GM21528 (cell line): ENCODE measurements at regions not wholly inside any gene's neighbourhood (a gene's known extent, or its start where the extent isn't known, plus 50 kb on each side); places are given as distances from the start of the nearest gene placed in this dataset.
"Not testable (repeated sequence)": the region's sequence is repeated elsewhere in the genome, so short reads cannot be mapped to it uniquely, and the experiment has no call there.

Experiments
- ATAC-seq: cut with Tn5 transposase; IDR thresholded peaks from one replicate; pipeline ENCODE4 v1.9.1; 2021; ENCODE audit warnings: mild to moderate bottlenecking, moderate library complexity; ENCODE audit not compliant: unreplicated experiment, low FRiP score

DNA sequence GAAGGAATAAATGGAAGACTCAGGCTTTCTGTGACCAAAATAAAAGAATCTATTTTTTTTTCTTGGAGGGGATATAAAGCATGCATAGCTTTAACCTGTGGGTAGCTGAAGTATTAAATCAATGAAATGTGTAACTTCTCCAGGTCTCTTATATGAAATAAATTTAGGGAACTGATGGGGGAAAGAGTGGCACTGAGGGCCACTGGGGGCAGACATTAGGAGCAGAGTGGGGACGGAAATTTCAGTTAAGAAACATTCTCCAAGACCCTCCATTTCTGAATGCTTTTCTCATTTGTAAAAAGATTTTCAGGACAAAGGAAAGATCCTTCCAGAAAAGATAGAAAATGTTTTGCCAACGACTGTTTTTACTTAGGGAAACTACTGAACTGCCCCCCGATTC lies 131.0 kb downstream of the GPX5 start:
- ATAC-seq, result no peak

DNA sequence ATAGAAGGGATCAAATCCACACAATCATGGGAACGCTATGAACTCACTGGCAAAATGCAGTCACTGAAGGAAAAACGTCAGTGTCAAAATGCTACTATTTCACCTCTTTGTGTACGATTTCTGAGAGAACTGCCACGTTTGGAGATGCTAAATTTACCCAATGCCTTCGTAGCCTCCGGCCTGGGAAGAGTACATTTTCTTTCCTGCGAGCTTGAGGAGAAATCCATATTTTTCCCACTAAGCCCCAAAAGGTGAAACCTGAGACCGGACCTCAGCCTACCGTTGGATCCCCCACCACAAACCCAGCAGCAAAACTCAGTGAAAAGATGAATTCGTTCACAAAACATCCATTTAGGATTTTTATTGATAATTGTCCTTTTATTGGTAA lies 131.7 kb downstream of the GPX5 start:
- ATAC-seq, result no peak

DNA sequence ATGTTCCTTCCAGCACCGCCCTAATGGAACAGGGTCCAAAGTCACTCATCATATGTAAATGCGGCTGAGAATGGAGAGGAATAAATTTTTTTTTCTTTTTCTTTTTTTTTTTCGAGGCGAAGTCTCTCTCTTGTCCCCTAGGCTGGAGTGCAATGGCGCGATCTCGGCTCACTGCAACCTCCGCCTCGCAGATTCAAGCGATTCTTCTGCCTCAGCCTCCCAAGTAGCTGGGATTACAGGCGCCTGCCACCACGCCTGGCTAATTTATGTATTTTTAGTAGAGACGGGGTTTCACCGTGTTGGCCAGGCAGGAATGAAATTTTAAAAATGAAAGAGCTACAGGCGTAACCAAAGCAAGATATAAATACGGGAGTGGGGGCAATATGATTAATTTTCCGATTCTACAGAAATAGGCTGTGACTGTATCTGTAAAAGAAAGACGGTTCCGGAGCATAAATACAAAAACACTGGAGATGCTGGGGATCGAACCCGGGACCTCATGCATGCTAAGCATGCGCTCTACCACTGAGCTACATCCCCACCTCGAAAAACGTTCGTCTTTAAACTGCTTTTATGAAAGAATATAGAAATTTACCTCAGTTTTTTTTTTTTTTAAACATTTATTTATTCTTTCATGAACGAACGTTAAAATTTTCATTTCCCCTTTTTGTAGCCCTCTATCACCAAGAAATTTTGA lies 132.2 kb downstream of the GPX5 start:
- no peak for ATAC-seq

DNA sequence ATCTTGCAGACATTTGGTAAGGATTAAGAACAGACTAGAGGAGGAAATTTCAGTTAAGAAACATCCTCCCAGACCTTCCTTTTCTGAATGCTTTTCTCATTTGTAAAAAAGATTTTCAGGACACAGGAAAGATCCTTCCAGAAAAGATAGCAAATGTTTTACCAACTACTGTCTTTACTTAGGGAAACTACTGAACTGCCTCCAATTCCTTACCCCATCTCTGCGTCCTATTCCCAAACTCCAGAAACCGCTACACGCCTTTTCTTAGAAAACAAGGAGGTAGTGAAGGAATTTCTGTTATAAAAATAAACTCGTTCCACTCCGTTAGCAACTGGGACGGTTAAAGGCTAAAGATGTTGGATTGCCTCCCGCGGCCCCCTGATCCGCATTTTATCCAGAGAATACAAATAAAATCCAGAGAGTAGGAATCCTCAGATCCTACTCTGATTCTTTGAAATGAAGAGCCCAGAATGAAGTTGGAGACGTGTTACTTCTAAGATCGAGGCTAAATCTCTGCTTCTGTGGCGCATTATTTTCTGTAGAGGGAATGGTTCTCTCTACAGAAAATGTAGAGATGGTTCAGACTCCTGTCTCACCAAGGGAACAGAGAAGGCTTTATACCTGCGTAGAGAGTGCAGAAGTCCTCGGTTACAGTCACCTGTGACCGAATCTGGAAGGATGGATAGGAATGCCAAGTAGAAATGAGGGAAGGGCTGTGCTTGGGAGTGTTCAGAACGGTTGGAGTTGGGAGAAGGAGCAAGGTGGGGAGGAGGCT lies 133.0 kb downstream of the GPX5 start:
- ATAC-seq, result no peak

DNA sequence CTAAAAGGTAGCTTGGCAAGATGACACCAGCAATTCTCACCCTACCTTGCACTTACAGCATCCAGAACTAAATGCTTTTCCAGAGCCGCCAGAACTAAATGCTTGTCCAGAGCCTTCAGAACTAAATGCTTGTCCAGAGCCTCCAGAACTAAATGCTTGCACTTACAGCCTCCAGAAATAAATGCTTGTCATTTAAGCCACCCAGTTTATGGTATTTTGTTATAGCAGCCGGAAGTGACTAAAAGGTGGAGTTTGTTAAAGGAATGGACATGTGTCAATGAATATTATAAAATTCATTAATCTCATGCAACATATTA lies 133.5 kb downstream of the GPX5 start:
- no peak for ATAC-seq

DNA sequence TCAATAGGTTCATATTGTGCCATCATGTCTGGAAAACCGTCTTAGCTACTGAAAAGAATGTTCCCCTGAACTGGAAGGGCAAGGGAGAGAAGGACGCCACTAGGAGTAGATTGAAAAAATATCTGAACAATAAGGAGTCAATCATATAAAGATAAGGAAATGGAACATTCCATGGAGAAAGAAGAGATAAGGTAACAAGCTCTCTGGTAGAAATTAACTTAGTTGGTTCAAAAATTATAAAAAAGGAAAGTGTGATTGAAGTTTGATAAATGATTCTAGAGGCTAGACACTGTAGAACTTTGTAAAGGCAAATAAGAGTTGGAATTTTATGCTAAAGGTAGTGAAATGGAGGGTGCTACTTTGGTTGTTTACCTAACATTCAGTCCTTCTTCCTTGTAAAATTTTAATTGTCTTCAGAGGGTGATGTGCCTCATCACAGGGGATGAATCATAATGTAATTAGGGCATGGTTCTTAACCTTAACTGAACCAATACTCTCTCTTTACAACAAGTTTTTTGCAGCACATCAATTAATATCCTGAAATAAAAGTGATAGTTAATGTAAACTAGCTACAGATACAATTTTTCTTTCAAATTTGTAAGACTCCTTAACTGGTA lies 135.5 kb downstream of the GPX5 start:
- ATAC-seq, result no peak

DNA sequence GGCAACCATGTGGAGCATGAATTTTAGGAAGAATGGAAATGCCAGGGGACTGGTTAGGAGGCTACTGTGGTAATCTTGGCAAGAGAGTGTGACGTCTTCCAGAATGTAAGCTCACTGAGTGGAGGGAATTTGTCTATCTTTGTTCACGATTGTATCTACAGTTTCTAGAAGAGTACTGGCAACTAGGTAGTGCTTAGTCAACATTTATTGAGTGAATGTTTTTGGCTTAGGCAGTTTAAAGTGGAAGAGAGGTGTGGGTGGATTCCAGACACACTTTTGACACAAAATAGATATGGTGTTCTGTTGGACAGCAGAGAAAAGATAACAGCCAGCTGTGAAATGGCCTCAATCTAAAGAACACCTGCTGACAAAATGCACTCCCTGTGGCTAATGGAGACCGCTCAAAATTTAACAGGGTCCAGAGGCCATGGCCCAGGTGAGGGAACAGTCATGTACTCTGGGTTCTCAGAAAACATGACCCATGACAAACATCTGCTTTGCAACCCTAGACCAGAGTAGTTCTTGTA lies 139.3 kb downstream of the GPX5 start:
- ATAC-seq, result no peak

DNA sequence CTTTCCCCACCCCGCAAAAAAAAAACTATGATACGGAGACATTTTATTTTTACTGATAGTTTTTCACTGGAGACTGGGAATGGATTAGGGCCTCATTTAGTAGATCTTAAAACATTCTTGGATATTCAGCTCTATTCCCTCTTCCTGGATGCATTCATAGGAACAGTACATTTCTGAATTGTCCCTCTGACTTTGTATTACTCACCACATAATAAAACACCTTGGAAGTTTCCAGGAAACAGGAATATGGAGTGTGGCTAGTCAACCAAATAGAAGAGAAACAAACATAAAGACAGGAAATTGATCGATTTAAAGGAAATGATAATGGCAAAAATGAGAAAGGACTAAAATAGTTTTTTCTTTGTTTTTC lies 147.7 kb downstream of the GPX5 start:
- ATAC-seq, result no peak

DNA sequence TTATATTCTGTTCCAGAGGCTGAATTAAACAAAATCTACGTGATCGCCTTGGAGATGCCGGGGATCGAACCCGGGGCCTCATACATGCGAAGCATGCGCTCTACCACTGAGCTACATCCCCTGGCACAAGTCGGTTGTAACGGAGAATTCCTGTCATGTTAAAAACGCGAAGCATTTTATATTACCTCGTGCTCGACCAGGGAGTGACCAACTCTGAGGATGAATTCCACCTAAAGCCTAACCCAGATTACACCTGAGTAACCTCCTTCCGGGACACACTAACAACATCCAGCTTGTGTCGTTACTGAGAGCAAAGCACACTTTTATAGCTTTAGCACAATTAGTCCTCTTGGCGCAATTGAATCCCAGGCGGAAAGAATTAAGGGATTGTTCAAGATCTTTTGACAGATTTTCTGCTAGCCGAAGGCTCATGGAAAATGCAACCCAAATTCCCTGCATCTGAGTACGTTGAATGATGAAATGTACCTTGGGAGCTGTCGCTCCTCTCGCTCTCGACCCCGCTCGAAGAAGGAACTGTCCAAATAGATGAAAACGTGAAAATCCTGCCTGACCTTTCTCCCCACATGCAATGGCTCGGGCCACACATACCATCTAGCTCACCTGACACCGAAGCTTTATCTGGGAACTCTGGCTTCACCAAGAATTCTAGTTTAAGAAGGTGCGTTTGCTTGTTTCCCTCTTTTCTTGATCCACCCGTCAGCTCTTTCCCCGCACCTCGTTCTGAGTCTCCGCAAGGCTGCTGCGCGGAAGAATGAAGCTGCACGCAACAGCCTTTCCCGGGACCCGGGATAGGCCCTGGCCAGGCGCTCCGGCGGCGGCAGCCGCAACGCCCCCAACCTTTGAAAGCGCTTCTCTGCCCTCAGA lies 148.3 kb downstream of the GPX5 start:
- ATAC-seq, result no peak

DNA sequence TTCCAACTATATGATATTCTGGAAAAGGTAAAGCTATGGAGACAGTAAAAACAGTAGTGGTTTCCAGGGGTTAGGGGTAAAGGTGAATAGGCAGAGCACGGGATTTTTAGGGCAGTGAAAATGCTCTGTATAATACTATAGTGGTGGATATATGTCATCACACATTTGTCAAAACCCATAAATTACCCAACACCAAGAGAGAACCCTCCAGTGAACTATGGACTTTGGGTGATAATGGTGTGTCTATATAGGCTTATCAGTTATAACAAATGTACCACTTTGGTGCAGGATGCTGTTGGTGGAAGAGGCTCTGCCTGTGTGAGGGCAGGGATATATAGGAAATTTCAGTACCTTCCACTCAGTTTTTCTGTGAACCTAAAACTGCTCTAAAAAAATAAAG lies 149.9 kb downstream of the GPX5 start:
- no peak for ATAC-seq

DNA sequence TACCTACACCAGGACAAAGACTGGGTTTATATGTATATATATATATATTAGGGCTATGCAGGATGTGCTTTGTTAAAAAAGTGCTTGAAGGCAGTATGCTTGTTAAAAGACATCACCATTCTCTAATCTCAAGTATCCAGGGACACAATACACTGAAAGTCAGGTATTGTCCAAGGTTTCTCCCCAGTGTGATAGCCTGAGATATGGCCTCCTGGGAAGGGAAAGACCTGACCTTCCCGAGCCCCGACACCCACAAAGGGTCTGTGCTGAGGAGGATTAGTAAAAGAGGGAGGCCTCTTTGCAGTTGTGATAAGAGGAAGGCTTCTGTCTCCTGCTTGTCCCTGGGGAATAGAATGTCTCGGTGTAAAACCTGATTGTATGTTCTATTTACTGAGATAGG lies 156.9 kb downstream of the GPX5 start:
- ATAC-seq, result no peak

DNA sequence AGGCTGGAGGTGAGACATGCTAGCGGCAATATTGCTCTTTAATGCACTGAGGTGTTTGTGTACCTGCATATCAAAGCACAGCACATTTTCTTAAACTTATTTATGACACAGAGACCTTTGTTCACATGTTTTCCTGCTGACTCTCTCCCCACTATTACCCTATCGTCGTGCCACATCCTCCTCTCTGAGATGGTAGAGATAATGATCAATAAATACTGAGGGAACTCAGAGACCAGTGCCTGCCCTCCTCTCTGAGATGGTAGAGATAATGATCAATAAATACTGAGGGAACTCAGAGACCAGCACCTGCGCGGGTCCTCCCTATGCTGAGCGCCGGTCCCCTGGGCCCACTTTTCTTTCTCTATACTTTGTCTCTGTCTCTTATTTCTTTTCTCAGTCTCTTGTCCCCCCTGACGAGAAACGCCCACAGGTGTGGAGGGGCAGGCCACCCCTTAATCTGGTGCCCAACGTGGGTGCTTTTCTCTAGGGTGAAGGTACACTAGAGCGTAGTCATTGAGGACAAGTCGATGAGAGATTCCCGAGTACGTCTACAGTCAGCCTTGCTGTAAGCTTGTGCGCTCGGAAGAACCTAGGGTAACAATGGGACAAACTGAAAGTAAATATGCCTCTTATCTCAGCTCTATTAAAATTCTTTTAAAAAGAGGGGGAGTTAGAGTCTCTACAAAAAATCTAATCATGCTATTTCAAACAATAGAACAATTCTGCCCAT lies 157.4 kb downstream of the GPX5 start:
- not testable (repeated sequence) for ATAC-seq

DNA sequence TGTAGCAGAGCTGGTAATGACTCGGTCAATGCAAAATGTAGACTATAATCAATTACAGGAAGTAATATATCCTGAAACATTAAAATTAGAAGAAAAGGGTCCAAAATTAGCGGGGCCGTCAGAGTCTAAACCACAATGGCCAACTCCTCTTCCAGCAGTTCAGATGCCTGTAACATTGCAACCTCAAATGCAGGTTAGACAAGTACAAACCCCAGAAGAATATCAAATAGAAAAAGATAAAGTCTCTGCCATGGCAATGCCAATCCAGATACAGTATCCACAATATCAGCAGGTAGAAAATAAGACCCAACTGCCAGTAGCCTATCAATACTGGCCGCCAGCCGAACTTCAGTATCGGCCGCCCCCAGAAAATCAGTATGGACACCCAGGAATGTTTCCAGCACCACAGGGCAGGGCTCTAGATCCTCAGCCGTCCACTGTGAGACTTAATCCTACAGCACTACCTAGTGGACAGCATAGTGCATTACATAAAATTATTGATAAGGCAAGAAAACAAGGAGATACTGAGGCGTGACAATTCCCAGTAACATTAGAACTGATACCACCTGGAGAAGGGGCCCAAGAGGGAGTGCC lies 158.4 kb downstream of the GPX5 start:
- no peak for ATAC-seq

DNA sequence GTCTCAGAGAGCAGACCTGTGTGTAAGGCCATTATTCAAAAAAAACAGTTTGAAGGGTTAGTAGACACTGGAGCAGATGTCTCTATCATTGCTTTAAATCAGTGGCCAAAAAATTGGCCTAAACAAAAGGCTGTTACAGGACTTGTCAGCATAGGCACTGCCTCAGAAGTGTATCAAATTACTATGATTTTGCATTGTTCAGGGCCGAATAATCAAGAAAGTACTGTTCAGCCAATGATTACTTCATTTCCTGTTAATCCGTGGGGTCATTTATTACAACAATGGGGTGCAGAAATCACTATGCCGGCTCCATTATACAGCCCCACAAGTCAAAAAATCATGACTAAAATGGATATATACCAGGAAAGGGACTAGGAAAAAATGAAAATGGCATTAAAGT lies 160.3 kb downstream of the GPX5 start:
- not testable (repeated sequence) for ATAC-seq

DNA sequence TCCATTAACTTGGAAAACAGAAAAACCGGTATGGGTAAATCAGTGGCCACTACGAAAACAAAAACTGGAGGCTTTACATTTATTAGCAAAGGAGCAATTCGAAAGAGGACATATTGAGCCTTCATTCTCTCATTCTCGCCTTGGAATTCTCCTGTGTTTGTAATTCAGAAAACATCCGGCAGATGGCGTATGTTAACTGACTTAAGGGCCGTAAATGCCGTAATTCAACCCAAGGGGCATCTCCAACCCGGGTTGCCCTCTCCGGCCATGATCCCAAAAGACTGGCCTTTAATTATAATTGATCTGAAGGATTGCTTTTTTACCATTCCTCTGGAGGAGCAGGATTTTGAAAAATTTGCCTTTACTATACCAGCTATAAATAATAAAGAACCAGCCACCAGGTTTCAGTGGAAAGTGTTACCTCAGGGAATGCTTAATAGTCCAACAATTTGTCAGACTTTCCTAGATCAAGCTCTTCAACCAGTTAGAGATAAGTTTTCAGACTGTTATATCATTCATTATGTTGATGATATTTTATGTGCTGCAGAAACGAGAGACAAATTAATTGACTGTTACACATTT lies 160.9 kb downstream of the GPX5 start:
- not testable (repeated sequence) for ATAC-seq

DNA sequence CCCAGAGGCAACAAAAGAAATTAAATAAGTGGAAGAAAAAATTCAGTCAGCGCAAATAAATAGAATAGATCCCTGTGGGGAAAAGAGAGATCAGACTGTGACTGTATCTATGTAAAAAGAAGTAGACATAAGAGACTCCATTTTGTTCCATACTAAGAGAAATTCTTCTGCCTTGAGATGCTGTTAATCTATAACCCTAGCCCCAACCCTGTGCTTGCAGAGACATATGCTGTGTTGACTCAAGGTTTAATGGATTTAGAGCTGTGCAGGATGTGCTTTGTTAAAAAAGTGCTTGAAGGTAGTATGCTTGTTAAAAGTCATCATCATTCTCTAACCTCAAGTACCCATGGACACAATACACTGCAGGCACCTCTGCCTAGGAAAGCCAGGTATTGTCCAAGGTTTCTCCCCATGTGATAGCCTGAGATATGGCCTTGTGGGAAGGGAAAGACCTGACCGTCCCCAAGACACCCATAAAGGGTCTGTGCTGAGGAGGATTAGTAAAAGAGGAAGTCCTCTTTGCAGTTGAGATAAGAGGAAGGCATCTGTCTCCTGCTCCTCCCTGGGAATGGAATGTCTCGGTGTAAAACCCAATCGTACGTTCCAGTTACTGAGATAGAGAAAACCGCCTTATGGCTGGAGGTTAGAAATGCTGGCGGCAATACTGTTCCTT lies 161.8 kb downstream of the GPX5 start:
- not testable (repeated sequence) for ATAC-seq

DNA sequence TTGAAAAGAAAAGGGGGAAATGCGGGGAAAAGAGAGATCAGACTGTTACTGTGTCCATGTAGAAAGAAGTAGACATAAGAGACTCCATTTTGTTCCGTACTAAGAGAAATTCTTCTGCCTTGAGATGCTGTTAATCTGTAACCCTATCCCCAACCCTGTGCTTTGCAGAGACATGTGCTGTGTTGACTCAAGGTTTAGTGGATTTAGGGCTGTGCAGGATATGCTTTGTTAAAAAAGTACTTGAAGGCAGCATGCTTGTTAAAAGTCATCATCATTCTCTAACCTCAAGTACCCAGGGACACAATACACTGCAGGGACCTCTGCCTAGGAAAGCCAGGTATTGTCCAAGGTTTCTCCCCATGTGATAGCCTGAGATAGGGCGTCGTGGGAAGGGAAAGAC lies 166.3 kb downstream of the GPX5 start:
- not testable (repeated sequence) for ATAC-seq

DNA sequence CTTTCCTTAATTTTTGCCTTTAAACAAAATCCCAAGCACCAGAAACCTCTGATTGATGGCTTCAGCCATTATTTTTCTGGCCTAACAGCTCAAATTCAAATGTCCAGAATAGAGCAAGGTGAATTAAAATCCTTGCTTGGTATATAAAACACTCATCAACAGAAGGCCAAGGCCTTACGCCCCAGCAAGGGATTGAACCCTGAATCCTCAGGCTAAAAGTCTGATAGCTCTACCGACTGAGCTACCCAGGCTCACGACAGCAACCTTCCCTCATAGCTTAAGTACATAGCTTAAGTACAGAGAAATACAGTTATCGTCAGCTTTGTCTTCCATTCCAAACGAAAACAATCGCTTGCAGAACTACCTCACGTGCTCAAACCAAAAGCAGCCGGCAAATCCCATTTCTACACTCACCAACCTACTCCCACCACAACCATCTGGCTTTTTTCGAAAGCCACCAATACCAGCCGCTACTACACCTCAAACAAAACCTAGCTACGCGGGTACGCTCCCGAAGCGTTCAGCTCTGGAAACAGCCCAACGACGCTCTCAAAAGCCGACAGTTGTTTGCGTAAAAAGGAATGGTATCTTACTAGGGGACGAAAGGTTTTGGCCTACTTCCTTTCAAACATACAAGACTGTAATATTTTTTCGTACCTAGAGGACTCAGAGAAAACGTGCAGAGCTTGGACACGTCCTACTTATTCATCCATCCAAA lies 167.5 kb downstream of the GPX5 start:
- ATAC-seq, result no peak
